Muscle of leg (tissue), 3 donors: ENCODE measurements at regions not wholly inside any gene's neighbourhood (a gene's known extent, or its start where the extent isn't known, plus 50 kb on each side); places are given as distances from the start of the nearest gene placed in this dataset.
"Not testable (repeated sequence)": the region's sequence is repeated elsewhere in the genome, so short reads cannot be mapped to it uniquely, and the experiment has no call there.

Experiments
- DNase-seq: peaks from one replicate; pipeline ENCODE4 v3.0.0; 2013
- H3K27ac ChIP-seq: one replicate; pipeline ENCODE4 v1.5.1; 2013; ENCODE audit warnings: mild to moderate bottlenecking, low read length, control low read depth
- H3K27me3 ChIP-seq: one replicate; pipeline ENCODE4 v1.6.1; 2013; ENCODE audit warnings: low read length; ENCODE audit not compliant: control insufficient read depth, insufficient read depth
- H3K36me3 ChIP-seq: one replicate; pipeline ENCODE4 v1.6.1; 2013; ENCODE audit warnings: low read length; ENCODE audit not compliant: control insufficient read depth, insufficient read depth
- H3K4me1 ChIP-seq: one replicate; pipeline ENCODE4 v1.6.1; 2013; ENCODE audit warnings: low read length; ENCODE audit not compliant: control insufficient read depth, insufficient read depth
- H3K4me3 ChIP-seq: one replicate; pipeline ENCODE4 v1.5.1; 2013; ENCODE audit warnings: low read length, control low read depth
- H3K9me3 ChIP-seq: replicated peaks from 2 replicates; pipeline ENCODE4 v1.6.1; 2013; ENCODE audit warnings: low read depth, low read length; ENCODE audit not compliant: control insufficient read depth
- WGBS: methylation state at CpG from one replicate; pipeline ENCODE4 v1.1.5; 2013; ENCODE audit warnings: missing lambda C conversion rate; ENCODE audit not compliant: insufficient coverage; 5-methylcytosine and 5-hydroxymethylcytosine counted together

GRCh38 chr2:160608599-160608998, 115.0 kb upstream of the RBMS1 start:
- whole genome bisulfite sequencing: no CpG with 5 or more reads among the region's 1 CpG
- H3K36me3 ChIP-seq: no peaks in the 10 kb centered on the region
- H3K27ac ChIP-seq: no peak overlapping the region
- no peaks in the 10 kb centered on the region for H3K4me1 ChIP-seq
- no peaks in the 10 kb centered on the region for H3K27me3 ChIP-seq
- no peaks in the 10 kb centered on the region for H3K9me3 ChIP-seq
- DNase-seq: no peak
- no peak overlapping the region for H3K4me3 ChIP-seq

- no peaks in the 10 kb centered on the region for H3K27me3 ChIP-seq
- no peaks in the 10 kb centered on the region for H3K9me3 ChIP-seq
- H3K36me3 ChIP-seq: no peaks in the 10 kb centered on the region
- H3K27ac ChIP-seq: no peak overlapping the region
- whole genome bisulfite sequencing: no CpG with 5 or more reads among the region's 1 CpG
- H3K4me3 ChIP-seq: no peak overlapping the region
- H3K4me1 ChIP-seq: no peaks in the 10 kb centered on the region
- peak; percentile 22 for DNase-seq
Measured at GRCh38 chr2:160609346-160609745, 115.7 kb upstream of the RBMS1 start.

GRCh38 chr2:160610041-160610440, 116.4 kb upstream of the RBMS1 start:
- no peaks in the 10 kb centered on the region for H3K27me3 ChIP-seq
- H3K27ac ChIP-seq: no peak overlapping the region
- no peak for DNase-seq
- WGBS: no CpG with 5 or more reads among the region's 2 CpGs
- H3K4me3 ChIP-seq: no peak overlapping the region
- H3K4me1 ChIP-seq: no peaks in the 10 kb centered on the region
- H3K9me3 ChIP-seq: no peaks in the 10 kb centered on the region
- no peaks in the 10 kb centered on the region for H3K36me3 ChIP-seq

- H3K27me3 ChIP-seq: no peaks in the 10 kb centered on the region
- no peaks in the 10 kb centered on the region for H3K36me3 ChIP-seq
- no peak overlapping the region for H3K4me3 ChIP-seq
- DNase-seq: peak; percentile 18
- H3K4me1 ChIP-seq: no peaks in the 10 kb centered on the region
- H3K27ac ChIP-seq: no peak overlapping the region
- H3K9me3 ChIP-seq: peaks cover 6% of the 10 kb centered on the region
Measured at GRCh38 chr2:160612266-160612856, 118.8 kb upstream of the RBMS1 start.

GRCh38 chr2:160613466-160614153, 120.0 kb upstream of the RBMS1 start:
- Histone ChIP-seq H3K4me3 (no peak overlapping the region), H3K4me1 (no peaks in the 10 kb centered on the region), H3K9me3 (peaks cover 6% of the 10 kb centered on the region), H3K27ac (no peak overlapping the region), H3K36me3 (no peaks in the 10 kb centered on the region), H3K27me3 (no peaks in the 10 kb centered on the region)
- no CpG with 5 or more reads among the region's 1 CpG for WGBS
- no peak for DNase-seq

- Histone ChIP-seq H3K27me3 (no peaks in the 10 kb centered on the region), H3K27ac (no peak overlapping the region), H3K36me3 (no peaks in the 10 kb centered on the region), H3K9me3 (peaks cover 6% of the 10 kb centered on the region), H3K4me1 (no peaks in the 10 kb centered on the region), H3K4me3 (no peak overlapping the region)
- no peak for DNase-seq
Measured at GRCh38 chr2:160614391-160614790, 120.8 kb upstream of the RBMS1 start.

- H3K27me3 ChIP-seq: no peaks in the 10 kb centered on the region
- H3K9me3 ChIP-seq: peaks cover 6% of the 10 kb centered on the region
- H3K36me3 ChIP-seq: no peaks in the 10 kb centered on the region
- H3K4me1 ChIP-seq: no peaks in the 10 kb centered on the region
- DNase-seq: no peak
- H3K4me3 ChIP-seq: no peak overlapping the region
- H3K27ac ChIP-seq: no peak overlapping the region
- WGBS: 58% methylated on average over 1 of the region's 2 CpGs
Measured at GRCh38 chr2:160615706-160616105, 122.1 kb upstream of the RBMS1 start.

- 100% methylated on average over 1 of the region's 2 CpGs for WGBS
- DNase-seq: no peak
- no peaks in the 10 kb centered on the region for H3K36me3 ChIP-seq
Measured at GRCh38 chr2:160616149-160616548, 122.5 kb upstream of the RBMS1 start.

GRCh38 chr2:160621748-160622147, 128.1 kb upstream of the RBMS1 start:
- DNase-seq: no peak
- H3K27ac ChIP-seq: no peak overlapping the region
- H3K36me3 ChIP-seq: no peaks in the 10 kb centered on the region
- no peaks in the 10 kb centered on the region for H3K4me1 ChIP-seq
- no CpG with 5 or more reads among the region's 1 CpG for WGBS
- no peaks in the 10 kb centered on the region for H3K27me3 ChIP-seq
- no peak overlapping the region for H3K4me3 ChIP-seq
- no peaks in the 10 kb centered on the region for H3K9me3 ChIP-seq

More at GRCh38 chr2:160616149-160616548, 122.5 kb upstream of the RBMS1 start:
- Histone ChIP-seq H3K4me1 (no peaks in the 10 kb centered on the region), H3K9me3 (peaks cover 6% of the 10 kb centered on the region), H3K27me3 (no peaks in the 10 kb centered on the region), H3K27ac (no peak overlapping the region), H3K4me3 (no peak overlapping the region)

- H3K9me3 ChIP-seq, H3K36me3 ChIP-seq, DNase-seq, H3K4me3 ChIP-seq, H3K27ac ChIP-seq, H3K27me3 ChIP-seq: not testable (repeated sequence)
- 80% methylated on average over 11 of the region's 13 CpGs for WGBS
- H3K4me1 ChIP-seq: peaks cover 14% of the 10 kb centered on the region
Measured at GRCh38 chr2:160628020-160628637, 134.5 kb upstream of the RBMS1 start.
